ENCODE measurements at regions not wholly inside any gene's neighbourhood (a gene's known extent, or its start where the extent isn't known, plus 50 kb on each side); places are given as distances from the start of the nearest gene placed in this dataset.

- no peak overlapping the region for H3K4ac ChIP-seq (ENCODE audit: low read depth, low read length)
- H3K14ac ChIP-seq (ENCODE audit: insufficient read depth, low read length): no peak overlapping the region
- no peak overlapping the region for H3K23ac ChIP-seq (ENCODE audit: insufficient read length, low read depth, low read length)
- H4K20me1 ChIP-seq (ENCODE audit: control insufficient read depth, insufficient read depth, insufficient read length): no peaks in the 10 kb centered on the region
- Mint-ChIP-seq H3K27me3 (ENCODE audit: low read depth) (no peaks in the 10 kb centered on the region; the same call in 1 of the 2 replicates), H3K27ac (no peak overlapping the region), H3K4me1 (no peaks in the 10 kb centered on the region), H3K4me3 (no peak overlapping the region), H3K36me3 (ENCODE audit: insufficient read depth in 1 of 3, low read depth in 3 of 3) (no peaks in the 10 kb centered on the region), H3K9me3 (no peaks in the 10 kb centered on the region; a peak in 1 of 5 replicates)
- H3T11ph ChIP-seq (ENCODE audit: low read length): no peak overlapping the region
- no peaks in the 10 kb centered on the region for H3K4me1 ChIP-seq (ENCODE audit: insufficient read depth, low read length)
- H3K79me1 ChIP-seq (ENCODE audit: insufficient read depth, low read depth, low read length, poor library complexity, severe bottlenecking): no peaks in the 10 kb centered on the region
- no peak for TF ChIP-seq CTCF (conservative IDR thresholded peaks at IDR 0.05)
- no peak for DNase-seq
- H3K79me2 ChIP-seq (ENCODE audit: insufficient read depth, low read length): no peaks in the 10 kb centered on the region
- no peak overlapping the region for H4K5ac ChIP-seq (ENCODE audit: insufficient read length, low read depth, low read length)
- no peak overlapping the region for H2BK12ac ChIP-seq (ENCODE audit: insufficient read length, low read depth, low read length)
- H3K56ac ChIP-seq (ENCODE audit: insufficient read length, low read depth, low read length): no peak overlapping the region
- H3K9ac ChIP-seq (ENCODE audit: extremely low read depth, insufficient read length, low read length): no peak overlapping the region
- WGBS (ENCODE audit: extremely low coverage, insufficient read length, low lambda C conversion rate): no CpG with 5 or more reads among the region's 2 CpGs
- H3K4me2 ChIP-seq (ENCODE audit: insufficient read depth, insufficient read length, low read length): no peak overlapping the region
- no peak overlapping the region for H2BK5ac ChIP-seq (ENCODE audit: insufficient read length, low read length)
- no peaks in the 10 kb centered on the region for H3K27me3 ChIP-seq (ENCODE audit: insufficient read depth, low read length)
- no peak overlapping the region for H3K27ac ChIP-seq (ENCODE audit: insufficient read length, low read depth, low read length)
- H2AFZ ChIP-seq (ENCODE audit: low read length): no peak overlapping the region
- H2AK5ac ChIP-seq (ENCODE audit: insufficient read length, low read length): no peak overlapping the region
- H3K9me3 ChIP-seq (ENCODE audit: control insufficient read depth, low read depth, low read length): no peaks in the 10 kb centered on the region
- no peak overlapping the region for H3K18ac ChIP-seq (ENCODE audit: insufficient read length, low read depth, low read length)
- H2BK120ac ChIP-seq (ENCODE audit: low read depth, low read length, poor library complexity, severe bottlenecking): no peak overlapping the region
- no peak overlapping the region for H2BK15ac ChIP-seq (ENCODE audit: low read depth, low read length)
- no peak overlapping the region for H2BK20ac ChIP-seq (ENCODE audit: low read depth, low read length, poor library complexity, severe bottlenecking)
- no peaks in the 10 kb centered on the region for H3K23me2 ChIP-seq (ENCODE audit: insufficient read length, low read depth, low read length, poor library complexity, severe bottlenecking)
- H4K91ac ChIP-seq (ENCODE audit: insufficient read length, low read depth, low read length): no peak overlapping the region
- H4K8ac ChIP-seq (replicated peaks; ENCODE audit: insufficient read length, low read depth, low read length): no peak overlapping the region
These were observed 99.8 kb downstream of the TAF11L14 start for GRCh38 chr5:17734011-17734410.

Data from H9 (cell line).